ENCODE measurements at regions not wholly inside any gene's neighbourhood (a gene's known extent, or its start where the extent isn't known, plus 50 kb on each side); places are given as distances from the start of the nearest gene placed in this dataset.

DNA sequence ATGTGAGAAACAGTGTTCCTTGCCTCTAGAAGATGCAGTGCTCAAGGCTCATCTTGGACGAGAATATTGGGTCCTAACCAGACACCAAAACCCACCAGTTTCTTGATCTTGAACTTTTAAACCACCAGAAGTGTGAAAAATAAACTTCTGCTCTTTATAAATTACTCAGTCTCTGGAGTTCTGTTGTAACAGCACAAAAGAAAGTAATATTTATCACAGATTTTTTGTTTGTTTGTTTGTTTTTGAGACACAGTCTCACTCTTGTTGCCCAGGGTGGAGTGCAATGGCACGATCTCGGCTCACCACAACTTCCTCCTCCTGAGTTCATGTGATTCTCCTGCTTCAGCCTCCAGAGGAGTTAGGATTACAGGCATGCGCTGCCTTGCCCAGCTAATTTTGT is 371.1 kb upstream of the NDST4 start:
- TF ChIP-seq CTCF (IDR thresholded peaks at IDR 0.05) = no peak
- no peak for TF ChIP-seq POLR2A (IDR thresholded peaks at IDR 0.05)
- no peak for TF ChIP-seq POLR2AphosphoS5 (IDR thresholded peaks at IDR 0.05; ENCODE audit: insufficient read depth in 1 of 2, low read depth in 1 of 2)

All from vagina (tissue), 2 donors.